Mammary epithelial cell (primary cell): ENCODE measurements at regions not wholly inside any gene's neighbourhood (a gene's known extent, or its start where the extent isn't known, plus 50 kb on each side); places are given as distances from the start of the nearest gene placed in this dataset.

Source experiments
- EZH2 ChIP-seq: IDR thresholded peaks from 2 replicates; pipeline ENCODE4 v1.6.1; 2012; ENCODE audit warnings: low read length, inconsistent platforms, borderline replicate concordance
- TF ChIP-seq, protein P1 (sequence below), 2 donors: IDR thresholded peaks in 1 of 2; conservative IDR thresholded peaks in 1 of 2; 2 replicates each; pipeline ENCODE4 v1.5.1; 2011 to 2012; ENCODE audit warnings: inconsistent platforms in 2 of 2, low read length in 2 of 2, mild to moderate bottlenecking in 2 of 2, control low read depth in 1 of 2, low read depth in 1 of 2; ENCODE audit not compliant: insufficient read depth in 1 of 2; ENCODE audit errors: extremely low read depth in 1 of 2

DNA sequence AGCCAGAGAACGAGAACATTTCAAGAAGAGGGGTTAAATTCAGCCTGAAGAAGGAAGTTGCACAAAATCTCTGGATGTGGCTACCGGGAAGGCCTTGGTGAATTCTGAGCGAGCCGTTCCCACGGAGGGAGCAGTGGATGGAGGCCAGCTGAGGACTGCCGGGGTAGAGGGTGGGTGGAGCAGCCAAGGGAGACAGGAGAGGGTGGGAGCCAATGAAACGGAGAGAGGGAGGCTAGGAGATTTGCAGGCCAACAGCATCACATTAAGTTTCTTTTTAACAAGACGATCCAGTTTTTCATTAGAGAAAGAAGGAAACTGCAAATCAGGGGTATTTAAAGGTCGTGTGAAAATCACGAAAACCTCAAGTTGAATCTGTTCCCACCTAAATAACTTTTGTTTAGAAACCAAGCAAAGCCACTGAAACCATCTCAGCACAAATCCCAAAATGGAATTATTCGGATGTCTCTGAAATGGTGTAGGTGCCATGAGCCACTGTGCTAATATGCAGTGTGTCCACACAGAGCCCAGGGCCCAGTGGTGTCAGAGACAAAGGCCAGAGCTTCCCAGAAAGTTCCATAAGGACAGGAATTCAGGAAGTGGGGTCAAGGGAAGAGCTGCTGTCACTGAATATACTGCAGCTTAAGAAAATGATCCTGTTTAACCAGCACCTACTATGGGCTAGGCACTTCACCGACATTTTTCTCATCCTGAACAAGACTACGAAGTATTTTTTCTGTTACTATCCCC lies 59.7 kb upstream of the SLC35C1 start:
- TF ChIP-seq, protein P1, sequence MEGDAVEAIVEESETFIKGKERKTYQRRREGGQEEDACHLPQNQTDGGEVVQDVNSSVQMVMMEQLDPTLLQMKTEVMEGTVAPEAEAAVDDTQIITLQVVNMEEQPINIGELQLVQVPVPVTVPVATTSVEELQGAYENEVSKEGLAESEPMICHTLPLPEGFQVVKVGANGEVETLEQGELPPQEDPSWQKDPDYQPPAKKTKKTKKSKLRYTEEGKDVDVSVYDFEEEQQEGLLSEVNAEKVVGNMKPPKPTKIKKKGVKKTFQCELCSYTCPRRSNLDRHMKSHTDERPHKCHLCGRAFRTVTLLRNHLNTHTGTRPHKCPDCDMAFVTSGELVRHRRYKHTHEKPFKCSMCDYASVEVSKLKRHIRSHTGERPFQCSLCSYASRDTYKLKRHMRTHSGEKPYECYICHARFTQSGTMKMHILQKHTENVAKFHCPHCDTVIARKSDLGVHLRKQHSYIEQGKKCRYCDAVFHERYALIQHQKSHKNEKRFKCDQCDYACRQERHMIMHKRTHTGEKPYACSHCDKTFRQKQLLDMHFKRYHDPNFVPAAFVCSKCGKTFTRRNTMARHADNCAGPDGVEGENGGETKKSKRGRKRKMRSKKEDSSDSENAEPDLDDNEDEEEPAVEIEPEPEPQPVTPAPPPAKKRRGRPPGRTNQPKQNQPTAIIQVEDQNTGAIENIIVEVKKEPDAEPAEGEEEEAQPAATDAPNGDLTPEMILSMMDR (conservative IDR thresholded peaks at IDR 0.05 in 1 of 2, IDR thresholded peaks at IDR 0.05 in 1 of 2; ENCODE audit: extremely low read depth in 1 of 2, insufficient read depth in 1 of 2, low read depth in 1 of 2, low read length in 2 of 2): no peak
- no peak for TF ChIP-seq EZH2
